ENCODE measurements at regions not wholly inside any gene's neighbourhood (a gene's known extent, or its start where the extent isn't known, plus 50 kb on each side); places are given as distances from the start of the nearest gene placed in this dataset.

DNA sequence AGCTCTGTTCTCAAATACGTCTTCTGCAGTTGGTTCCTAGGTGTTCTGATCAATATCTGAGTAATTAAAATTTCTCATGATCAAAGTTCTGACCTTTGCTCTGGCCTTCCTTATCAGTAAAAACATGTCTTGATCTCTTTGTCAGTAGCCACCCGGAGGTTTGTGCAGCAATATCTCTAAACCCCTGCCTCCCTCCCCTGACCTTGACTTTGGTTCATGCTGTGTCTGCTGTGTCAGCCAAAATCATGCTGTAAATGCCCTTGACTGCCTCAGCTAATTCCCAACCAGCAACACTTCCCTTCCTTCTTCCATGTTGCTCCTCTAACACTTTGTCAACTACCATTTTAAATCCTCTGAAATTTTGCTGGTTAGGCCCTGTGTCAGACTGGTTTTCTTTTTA is 424.7 kb downstream of the FAM181B start:
- DNase-seq: no peak
- Mint-ChIP-seq H3K4me1 (ENCODE audit: low read depth) (no peaks in the 10 kb centered on the region), H3K9me3 (no peaks in the 10 kb centered on the region), H3K27ac (no peak overlapping the region), H3K36me3 (ENCODE audit: low read depth) (no peaks in the 10 kb centered on the region), H3K4me3 (no peak overlapping the region), H3K27me3 (ENCODE audit: low read depth) (no peaks in the 10 kb centered on the region)
- CTCF ChIA-PET: no interaction called here
- intact Hi-C loops (cut with micrococcal nuclease): no loop called here

DNA sequence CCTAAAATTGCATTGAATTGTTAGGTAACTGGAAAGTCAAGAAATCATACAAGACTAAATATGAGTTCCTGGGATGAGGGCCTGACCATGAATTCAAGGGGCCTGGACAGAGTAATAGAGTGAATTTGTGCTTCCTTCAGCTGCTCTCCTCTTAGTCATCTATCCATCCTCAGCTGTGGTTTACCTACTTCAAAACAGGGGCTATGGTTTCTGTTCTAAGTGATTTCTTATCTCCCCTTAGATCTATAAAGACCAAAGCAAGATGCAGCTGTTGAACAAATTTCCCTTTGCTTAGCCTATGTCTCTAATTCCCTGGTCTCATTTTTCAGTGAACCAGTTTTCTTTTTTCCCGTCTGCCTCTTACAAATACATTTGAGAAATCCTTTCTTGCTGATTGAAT is 428.5 kb downstream of the FAM181B start:
- intact Hi-C loops (cut with micrococcal nuclease): no loop called here
- Mint-ChIP-seq H3K4me3 (no peak overlapping the region), H3K4me1 (ENCODE audit: low read depth) (no peaks in the 10 kb centered on the region), H3K27me3 (ENCODE audit: low read depth) (peaks cover 2% of the 10 kb centered on the region), H3K36me3 (ENCODE audit: low read depth) (no peaks in the 10 kb centered on the region), H3K27ac (no peak overlapping the region), H3K9me3 (no peaks in the 10 kb centered on the region)
- CTCF ChIA-PET: no interaction called here
- DNase-seq: no peak

DNA sequence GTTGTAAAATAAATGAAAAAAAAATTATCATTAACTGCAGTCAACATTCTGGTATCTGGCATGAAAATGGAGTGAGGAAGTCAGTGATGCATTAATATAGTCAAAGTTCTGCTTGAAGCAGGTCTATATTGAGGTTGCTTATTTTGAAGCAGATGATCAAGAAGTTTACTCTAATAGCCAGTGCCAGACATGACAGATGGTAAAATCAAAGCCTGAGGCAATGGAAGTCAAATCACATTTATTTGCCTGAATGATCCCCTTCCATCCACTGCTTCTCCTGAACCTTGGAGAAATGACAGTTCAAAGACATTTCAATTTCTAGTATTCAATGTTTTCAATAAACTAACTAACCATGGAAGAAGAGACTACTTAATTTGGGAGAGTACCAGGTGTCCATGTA is 430.0 kb downstream of the FAM181B start:
- H3K4me3 Mint-ChIP-seq: no peak overlapping the region
- peaks cover 2% of the 10 kb centered on the region for H3K27me3 Mint-ChIP-seq (ENCODE audit: low read depth)
- no peaks in the 10 kb centered on the region for H3K36me3 Mint-ChIP-seq (ENCODE audit: low read depth)
- no peaks in the 10 kb centered on the region for H3K4me1 Mint-ChIP-seq (ENCODE audit: low read depth)
- no peak for DNase-seq
- no peaks in the 10 kb centered on the region for H3K9me3 Mint-ChIP-seq
- CTCF ChIA-PET: no interaction called here
- H3K27ac Mint-ChIP-seq: no peak overlapping the region
- intact Hi-C loops (cut with micrococcal nuclease): no loop called here

DNA sequence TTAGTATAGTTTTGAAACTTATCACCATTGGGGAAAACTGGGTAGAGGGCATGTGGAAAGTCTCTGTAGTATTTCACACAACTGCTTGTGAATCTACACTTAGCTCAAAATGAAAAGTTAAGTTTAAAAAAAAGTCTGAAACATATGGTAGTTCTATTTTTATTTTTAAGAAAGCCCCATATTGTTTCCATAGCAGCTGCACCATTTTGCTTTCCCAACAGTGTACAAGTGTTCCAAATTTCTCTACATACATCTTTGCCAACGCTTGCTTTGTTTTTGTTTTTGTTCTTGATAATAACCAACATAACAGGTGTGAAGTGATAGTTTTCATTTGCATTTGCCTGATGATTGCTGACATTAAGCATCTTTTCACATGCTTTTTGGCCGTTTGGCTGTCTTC is 445.2 kb downstream of the FAM181B start:
- Mint-ChIP-seq H3K36me3 (ENCODE audit: low read depth) (no peaks in the 10 kb centered on the region), H3K4me1 (ENCODE audit: low read depth) (no peaks in the 10 kb centered on the region), H3K4me3 (no peak overlapping the region), H3K27me3 (ENCODE audit: low read depth) (no peaks in the 10 kb centered on the region), H3K27ac (no peak overlapping the region), H3K9me3 (peaks cover 2% of the 10 kb centered on the region)
- intact Hi-C loops (cut with micrococcal nuclease): no loop called here
- DNase-seq: no peak
- CTCF ChIA-PET: no interaction called here

DNA sequence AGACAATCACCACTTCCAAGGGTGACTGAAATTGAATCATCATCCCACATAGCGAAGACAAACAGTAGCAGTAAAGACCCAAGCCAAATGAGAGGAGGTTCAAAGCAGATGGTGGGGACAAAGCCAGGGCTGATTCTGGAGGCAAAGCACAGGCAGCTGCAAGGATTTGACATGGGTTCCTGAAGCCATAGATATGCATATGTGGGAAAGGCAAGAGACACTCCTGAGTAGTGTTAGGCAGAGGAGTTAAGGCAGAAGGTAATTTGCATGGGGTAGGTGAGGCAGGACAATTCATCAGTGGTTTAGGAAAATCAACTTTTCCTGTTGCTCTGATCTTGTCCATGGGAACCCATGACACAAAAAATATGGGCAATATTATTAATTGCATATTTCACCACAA is 462.8 kb downstream of the FAM181B start:
- intact Hi-C loops (cut with micrococcal nuclease): no loop called here
- CTCF ChIA-PET: no interaction called here
- no peak overlapping the region for H3K27ac Mint-ChIP-seq
- no peaks in the 10 kb centered on the region for H3K9me3 Mint-ChIP-seq
- H3K36me3 Mint-ChIP-seq (ENCODE audit: low read depth): no peaks in the 10 kb centered on the region
- DNase-seq: no peak
- no peak overlapping the region for H3K4me3 Mint-ChIP-seq
- H3K27me3 Mint-ChIP-seq (ENCODE audit: low read depth): peaks cover 2% of the 10 kb centered on the region
- no peaks in the 10 kb centered on the region for H3K4me1 Mint-ChIP-seq (ENCODE audit: low read depth)

DNA sequence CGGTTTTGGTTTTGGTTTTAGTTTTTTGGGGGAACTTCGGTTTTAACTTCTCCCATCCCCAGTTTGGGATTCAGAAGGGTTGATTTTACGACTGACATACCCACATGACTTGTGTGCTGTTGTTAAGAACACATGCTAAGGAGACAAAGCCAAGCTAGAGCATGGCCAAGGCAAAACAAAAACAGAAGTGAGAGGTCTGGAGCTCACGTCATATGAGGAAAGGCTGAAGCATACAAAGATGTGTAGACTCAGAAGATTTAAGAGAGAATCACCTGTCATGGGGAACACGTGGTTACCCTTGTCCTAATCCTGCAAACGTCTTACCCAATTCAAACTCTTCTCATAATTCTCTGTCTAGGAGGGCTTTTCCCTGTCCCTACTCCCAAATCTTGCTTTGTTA is 465.0 kb downstream of the FAM181B start:
- Mint-ChIP-seq H3K27ac (no peak overlapping the region), H3K36me3 (ENCODE audit: low read depth) (no peaks in the 10 kb centered on the region), H3K4me1 (ENCODE audit: low read depth) (no peaks in the 10 kb centered on the region), H3K4me3 (no peak overlapping the region), H3K9me3 (no peaks in the 10 kb centered on the region), H3K27me3 (ENCODE audit: low read depth) (no peaks in the 10 kb centered on the region)
- CTCF ChIA-PET: interaction anchor here (0.6 kb wide), 1 partner anchor 596 kb away, joined by 3 read pairs; no protein-coding TSS in a partner anchor
- DNase-seq: no peak
- intact Hi-C loops (cut with micrococcal nuclease): no loop called here

DNA sequence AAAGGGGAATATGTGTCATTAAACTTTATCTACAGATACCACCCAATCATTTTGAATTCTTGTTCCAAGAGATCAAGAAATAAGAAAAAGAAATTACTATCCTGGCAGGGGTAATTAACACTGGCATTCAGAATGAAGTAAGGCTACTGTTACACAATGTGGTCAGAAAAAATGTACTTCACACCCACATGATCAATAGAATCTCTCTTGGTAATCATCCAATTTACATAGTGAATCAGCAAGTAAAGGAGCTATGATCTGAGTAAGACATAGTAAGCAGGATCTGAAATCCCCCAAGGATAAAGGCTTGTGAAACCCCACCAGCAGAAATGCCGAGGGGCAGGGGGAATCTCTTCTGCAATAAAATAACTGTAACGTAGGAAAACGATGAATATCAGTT is 466.5 kb downstream of the FAM181B start:
- CTCF ChIA-PET: interaction anchor here (1.1 kb wide), 1 partner anchor 30 kb away, joined by 4 read pairs; no protein-coding TSS in a partner anchor
- no peaks in the 10 kb centered on the region for H3K9me3 Mint-ChIP-seq
- H3K4me3 Mint-ChIP-seq: no peak overlapping the region
- intact Hi-C loops (cut with micrococcal nuclease): no loop called here
- no peaks in the 10 kb centered on the region for H3K27me3 Mint-ChIP-seq (ENCODE audit: low read depth)
- no peaks in the 10 kb centered on the region for H3K36me3 Mint-ChIP-seq (ENCODE audit: low read depth)
- H3K4me1 Mint-ChIP-seq (ENCODE audit: low read depth): no peaks in the 10 kb centered on the region
- H3K27ac Mint-ChIP-seq: no peak overlapping the region
- no peak for DNase-seq

DNA sequence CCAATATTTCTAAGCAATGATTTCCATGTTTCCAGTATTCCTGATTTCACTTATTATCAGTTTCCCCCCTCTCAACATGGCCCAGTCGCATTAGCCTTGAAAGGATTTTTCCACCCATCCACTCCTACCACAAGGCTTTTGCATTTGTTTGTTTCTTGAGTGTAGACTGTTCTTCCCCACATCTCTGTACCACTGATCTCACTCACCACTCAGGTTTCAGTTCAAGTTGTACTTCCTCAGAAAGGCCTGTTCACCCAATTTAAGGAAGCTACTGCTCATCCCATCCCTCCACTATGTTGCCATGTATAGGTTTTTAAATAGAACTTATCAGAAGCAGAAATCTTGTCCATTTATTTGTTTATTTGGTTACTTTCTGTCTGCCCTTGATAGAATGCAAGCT is 472.3 kb downstream of the FAM181B start:
- Mint-ChIP-seq H3K36me3 (ENCODE audit: low read depth) (no peaks in the 10 kb centered on the region), H3K4me1 (ENCODE audit: low read depth) (no peaks in the 10 kb centered on the region), H3K27ac (no peak overlapping the region), H3K9me3 (no peaks in the 10 kb centered on the region), H3K27me3 (ENCODE audit: low read depth) (no peaks in the 10 kb centered on the region), H3K4me3 (no peak overlapping the region)
- intact Hi-C loops (cut with micrococcal nuclease): no loop called here
- DNase-seq: no peak
- CTCF ChIA-PET: no interaction called here

DNA sequence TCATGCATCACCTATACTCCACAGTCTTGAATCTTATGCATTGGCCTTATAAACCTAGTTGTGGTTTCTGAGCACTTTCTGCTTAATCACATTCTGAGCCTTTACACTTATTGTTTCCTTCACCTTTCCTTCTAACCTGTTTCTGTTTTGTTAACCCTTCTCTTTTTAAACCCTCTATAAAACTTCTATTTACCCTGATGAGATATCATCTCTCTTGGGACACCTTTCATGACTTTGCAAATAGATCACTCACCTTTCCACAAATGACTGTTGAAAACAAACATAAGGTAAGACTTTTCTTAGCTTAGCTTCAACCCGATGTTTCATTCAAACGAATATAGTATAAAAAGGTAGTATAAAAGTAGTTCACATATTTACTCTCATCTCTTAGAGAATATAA is 483.6 kb downstream of the FAM181B start:
- Mint-ChIP-seq H3K4me1 (ENCODE audit: low read depth) (no peaks in the 10 kb centered on the region), H3K9me3 (no peaks in the 10 kb centered on the region), H3K27ac (no peak overlapping the region), H3K4me3 (no peak overlapping the region), H3K27me3 (ENCODE audit: low read depth) (peaks cover 3% of the 10 kb centered on the region), H3K36me3 (ENCODE audit: low read depth) (no peaks in the 10 kb centered on the region)
- intact Hi-C loops (cut with micrococcal nuclease): no loop called here
- DNase-seq: no peak
- CTCF ChIA-PET: no interaction called here

DNA sequence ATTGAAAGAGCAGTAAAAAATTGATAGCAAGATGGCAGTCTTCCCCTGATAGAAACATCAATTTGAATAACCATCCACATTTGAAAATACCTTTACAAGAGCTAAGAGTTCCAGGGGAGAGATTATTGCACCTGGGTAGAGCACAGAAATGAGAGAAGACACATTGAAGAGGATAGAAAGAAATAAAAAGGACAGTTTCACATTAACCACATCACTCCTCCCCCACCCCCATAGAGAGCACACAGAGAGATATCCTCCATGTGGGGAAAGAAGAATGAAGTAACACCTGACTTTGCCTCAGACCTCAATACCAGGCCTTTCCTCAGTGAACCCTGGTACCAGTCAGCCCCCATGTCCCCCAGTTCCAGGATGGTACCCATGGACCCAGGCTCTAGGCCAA is 486.7 kb downstream of the FAM181B start:
- H3K27me3 Mint-ChIP-seq (ENCODE audit: low read depth): peaks cover 3% of the 10 kb centered on the region
- no peaks in the 10 kb centered on the region for H3K4me1 Mint-ChIP-seq (ENCODE audit: low read depth)
- no peak for DNase-seq
- H3K4me3 Mint-ChIP-seq: no peak overlapping the region
- intact Hi-C loops (cut with micrococcal nuclease): no loop called here
- CTCF ChIA-PET: no interaction called here
- no peaks in the 10 kb centered on the region for H3K36me3 Mint-ChIP-seq (ENCODE audit: low read depth)
- H3K27ac Mint-ChIP-seq: no peak overlapping the region
- no peaks in the 10 kb centered on the region for H3K9me3 Mint-ChIP-seq

DNA sequence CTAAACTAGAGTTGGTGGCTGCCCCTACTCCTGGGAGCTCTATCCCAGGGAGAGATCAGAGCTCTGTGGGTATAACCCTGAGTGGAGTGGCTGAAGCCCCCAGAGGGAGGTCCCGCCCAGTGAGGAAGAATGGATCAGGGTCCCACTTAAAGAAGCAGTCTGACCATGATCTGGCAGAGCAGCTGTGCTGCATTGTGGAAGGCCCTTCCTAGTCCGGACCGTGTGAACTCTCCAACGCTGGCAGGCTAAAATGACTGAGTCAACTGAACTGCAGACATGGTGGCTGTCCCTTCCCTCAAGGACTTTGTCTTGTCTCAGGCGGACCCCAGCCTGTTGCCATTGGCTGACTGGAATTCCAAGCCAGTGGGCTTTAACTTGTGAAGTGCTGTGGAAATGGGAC is 494.2 kb downstream of the FAM181B start:
- no peaks in the 10 kb centered on the region for H3K36me3 Mint-ChIP-seq (ENCODE audit: low read depth)
- DNase-seq: no peak
- H3K9me3 Mint-ChIP-seq: no peaks in the 10 kb centered on the region
- CTCF ChIA-PET: no interaction called here
- H3K27ac Mint-ChIP-seq: no peak overlapping the region
- H3K27me3 Mint-ChIP-seq (ENCODE audit: low read depth): no peaks in the 10 kb centered on the region
- H3K4me3 Mint-ChIP-seq: no peak overlapping the region
- intact Hi-C loops (cut with micrococcal nuclease): no loop called here
- no peaks in the 10 kb centered on the region for H3K4me1 Mint-ChIP-seq (ENCODE audit: low read depth)

DNA sequence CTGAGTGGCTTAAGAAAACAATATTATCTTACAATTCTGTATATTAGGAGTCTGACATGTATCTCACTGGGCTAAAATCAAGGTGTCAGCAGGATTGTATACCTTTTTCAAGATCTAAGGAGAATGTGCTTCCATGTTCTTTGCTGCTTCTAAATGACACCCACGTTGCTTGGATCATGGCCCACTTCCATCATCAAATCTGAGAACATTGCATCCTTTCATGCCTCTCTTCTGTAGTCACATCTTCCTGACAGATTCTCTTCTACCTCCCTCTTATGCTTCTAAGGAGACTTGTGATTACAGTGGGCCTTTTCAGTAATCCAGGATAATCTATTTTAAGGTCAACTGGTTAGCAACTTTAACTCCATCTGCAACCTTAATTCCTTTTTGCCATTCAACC is 499.4 kb downstream of the FAM181B start:
- no peaks in the 10 kb centered on the region for H3K36me3 Mint-ChIP-seq (ENCODE audit: low read depth)
- no peaks in the 10 kb centered on the region for H3K9me3 Mint-ChIP-seq
- CTCF ChIA-PET: interaction anchor here (0.6 kb wide), 1 partner anchor 589 kb away, joined by 3 read pairs; no protein-coding TSS in a partner anchor
- no peak overlapping the region for H3K4me3 Mint-ChIP-seq
- no peaks in the 10 kb centered on the region for H3K27me3 Mint-ChIP-seq (ENCODE audit: low read depth)
- DNase-seq: no peak
- no peak overlapping the region for H3K27ac Mint-ChIP-seq
- intact Hi-C loops (cut with micrococcal nuclease): no loop called here
- no peaks in the 10 kb centered on the region for H3K4me1 Mint-ChIP-seq (ENCODE audit: low read depth)

DNA sequence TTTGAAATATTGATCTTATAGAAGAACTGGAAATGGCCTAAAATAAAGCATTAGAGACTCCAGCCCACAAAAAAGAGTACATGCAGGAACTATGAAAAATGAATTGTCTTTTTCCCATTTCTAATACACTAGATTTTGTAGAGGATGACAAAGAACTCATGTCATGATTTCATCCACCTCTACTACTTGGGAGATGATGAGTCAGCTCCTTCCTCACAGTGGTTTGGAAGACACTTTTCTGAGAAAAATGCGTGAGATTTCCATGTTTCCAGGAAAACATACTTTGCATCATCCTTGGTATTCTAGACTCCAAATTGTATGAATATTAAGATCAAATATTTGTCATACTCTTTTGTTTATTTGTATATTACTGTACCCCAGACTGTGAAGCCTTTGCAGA is 500.5 kb downstream of the FAM181B start:
- no peaks in the 10 kb centered on the region for H3K36me3 Mint-ChIP-seq (ENCODE audit: low read depth)
- H3K27me3 Mint-ChIP-seq (ENCODE audit: low read depth): no peaks in the 10 kb centered on the region
- H3K27ac Mint-ChIP-seq: no peak overlapping the region
- no peaks in the 10 kb centered on the region for H3K4me1 Mint-ChIP-seq (ENCODE audit: low read depth)
- no peaks in the 10 kb centered on the region for H3K9me3 Mint-ChIP-seq
- intact Hi-C loops (cut with micrococcal nuclease): no loop called here
- H3K4me3 Mint-ChIP-seq: no peak overlapping the region
- CTCF ChIA-PET: no interaction called here
- DNase-seq: no peak

DNA sequence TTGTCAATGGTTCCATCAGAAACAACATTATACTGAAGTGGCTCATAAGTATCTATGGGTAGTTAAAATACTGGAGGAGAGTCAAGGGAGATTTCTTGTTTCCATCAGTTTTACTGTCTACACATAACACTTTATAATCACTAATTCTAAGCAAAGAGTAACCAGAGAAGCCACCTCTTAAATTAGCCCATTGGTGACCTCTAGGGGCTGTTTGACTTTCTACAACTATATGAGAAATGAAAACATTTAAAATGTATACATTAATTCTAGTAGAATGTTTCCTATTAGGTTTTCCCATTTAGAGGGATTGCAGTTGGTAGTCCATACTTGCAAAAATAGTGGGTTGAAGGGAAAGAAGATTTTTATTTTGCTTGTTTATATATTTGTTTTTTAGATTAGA is 504.3 kb downstream of the FAM181B start:
- no peak for DNase-seq
- intact Hi-C loops (cut with micrococcal nuclease): loop anchor here (1.0 to 10.0 kb wide), 4 partner anchors 442 to 585 kb away; no protein-coding TSS in a partner anchor
- no peaks in the 10 kb centered on the region for H3K36me3 Mint-ChIP-seq (ENCODE audit: low read depth)
- no peaks in the 10 kb centered on the region for H3K9me3 Mint-ChIP-seq
- no peaks in the 10 kb centered on the region for H3K27me3 Mint-ChIP-seq (ENCODE audit: low read depth)
- CTCF ChIA-PET: interaction anchor here (0.8 to 1.1 kb wide), 2 partner anchors 521 to 586 kb away, joined by 3 read pairs; no protein-coding TSS in a partner anchor
- H3K4me3 Mint-ChIP-seq: no peak overlapping the region
- no peaks in the 10 kb centered on the region for H3K4me1 Mint-ChIP-seq (ENCODE audit: low read depth)
- H3K27ac Mint-ChIP-seq: no peak overlapping the region
